HG03175 (cell line): ENCODE measurements at regions not wholly inside any gene's neighbourhood (a gene's known extent, or its start where the extent isn't known, plus 50 kb on each side); places are given as distances from the start of the nearest gene placed in this dataset.
"Not testable (repeated sequence)": the region's sequence is repeated elsewhere in the genome, so short reads cannot be mapped to it uniquely, and the experiment has no call there.

Source experiments
- ATAC-seq: cut with Tn5 transposase; IDR thresholded peaks from one replicate; pipeline ENCODE4 v1.9.1; 2021; ENCODE audit warnings: mild to moderate bottlenecking, moderate library complexity; ENCODE audit not compliant: unreplicated experiment

GRCh38 chr5:162603443-162604070 is 536.0 kb downstream of the GABRG2 start:
- ATAC-seq, result no peak

DNA sequence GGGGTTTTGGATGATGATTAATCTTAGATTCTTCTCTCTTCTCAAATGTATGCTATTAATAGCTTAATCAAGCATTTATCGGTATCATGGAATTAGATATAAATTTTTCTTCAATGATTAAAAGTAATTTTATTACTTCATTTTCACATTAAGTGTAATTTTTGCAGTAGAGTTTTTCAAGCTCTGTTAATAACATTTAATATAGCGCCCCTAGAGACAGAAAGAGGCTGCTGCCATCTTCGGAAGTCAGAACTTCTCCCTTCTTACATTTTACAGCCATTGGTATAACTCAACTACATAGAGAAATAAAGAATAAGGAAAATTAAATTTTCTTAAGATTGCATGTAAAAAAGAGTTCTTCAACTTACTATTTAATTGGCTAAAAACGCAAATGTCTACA is 540.3 kb downstream of the GABRG2 start:
- no peak for ATAC-seq

GRCh38 chr5:162621726-162622263 is 554.2 kb downstream of the GABRG2 start:
- ATAC-seq, result not testable (repeated sequence)

DNA sequence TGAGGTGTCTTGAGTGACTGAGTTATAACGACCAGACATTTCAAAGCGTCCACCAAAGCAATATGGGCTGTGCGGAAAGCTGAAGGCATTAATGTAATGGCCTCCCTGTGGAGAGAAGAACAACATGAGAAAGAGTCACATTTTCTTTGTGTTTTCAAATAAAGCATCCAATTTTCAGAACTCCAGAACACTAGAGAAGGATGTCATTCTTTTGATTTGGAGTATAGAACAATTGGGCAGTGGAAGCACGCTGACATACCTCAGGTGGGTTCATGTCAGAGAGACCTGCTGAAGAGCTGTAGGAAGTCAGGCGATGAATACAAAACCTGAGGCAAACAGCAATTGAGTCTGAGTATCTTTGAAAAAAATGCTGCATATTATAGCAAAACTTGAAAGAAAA is 556.5 kb downstream of the GABRG2 start:
- no peak for ATAC-seq

DNA sequence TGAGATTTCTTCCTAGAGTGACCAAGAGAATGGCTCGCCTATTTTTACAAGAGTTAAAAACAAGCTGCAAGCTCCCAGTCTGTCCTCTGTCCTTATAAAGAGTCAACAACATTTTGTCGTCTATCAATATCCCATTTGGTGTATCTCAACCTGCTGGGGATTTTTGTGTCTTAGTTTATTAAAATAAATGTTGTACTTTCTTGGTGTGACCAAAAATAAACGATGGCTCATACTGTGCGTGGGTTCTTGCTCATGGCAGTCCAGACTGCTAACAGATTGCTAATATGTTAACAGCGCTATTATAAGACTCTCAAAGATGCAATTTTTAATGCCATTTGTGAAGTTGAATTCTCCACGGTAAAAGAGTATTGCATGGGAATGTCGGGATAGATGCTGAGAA is 569.9 kb downstream of the GABRG2 start:
- no peak for ATAC-seq

DNA sequence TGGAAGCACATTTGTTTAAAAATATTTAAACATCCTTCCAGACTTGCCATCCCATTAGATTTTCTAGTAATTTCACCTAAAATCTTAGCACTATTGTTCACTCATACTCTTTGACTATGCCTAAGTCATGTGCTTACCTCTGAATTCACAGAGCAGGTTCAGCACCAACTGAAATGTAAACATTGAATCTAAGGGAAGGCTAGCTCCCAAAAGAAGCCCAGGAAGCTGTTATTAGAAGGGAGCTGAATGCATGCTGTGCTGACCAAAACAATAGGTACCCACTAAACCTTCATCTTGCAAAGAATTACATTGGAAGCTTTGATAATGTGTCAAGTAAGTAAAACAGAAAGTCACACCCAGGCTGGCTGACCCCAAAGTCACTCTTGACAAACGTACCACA is 571.3 kb downstream of the GABRG2 start:
- ATAC-seq, result no peak

GRCh38 chr5:162641142-162641813 is 573.7 kb downstream of the GABRG2 start:
- no peak for ATAC-seq

DNA sequence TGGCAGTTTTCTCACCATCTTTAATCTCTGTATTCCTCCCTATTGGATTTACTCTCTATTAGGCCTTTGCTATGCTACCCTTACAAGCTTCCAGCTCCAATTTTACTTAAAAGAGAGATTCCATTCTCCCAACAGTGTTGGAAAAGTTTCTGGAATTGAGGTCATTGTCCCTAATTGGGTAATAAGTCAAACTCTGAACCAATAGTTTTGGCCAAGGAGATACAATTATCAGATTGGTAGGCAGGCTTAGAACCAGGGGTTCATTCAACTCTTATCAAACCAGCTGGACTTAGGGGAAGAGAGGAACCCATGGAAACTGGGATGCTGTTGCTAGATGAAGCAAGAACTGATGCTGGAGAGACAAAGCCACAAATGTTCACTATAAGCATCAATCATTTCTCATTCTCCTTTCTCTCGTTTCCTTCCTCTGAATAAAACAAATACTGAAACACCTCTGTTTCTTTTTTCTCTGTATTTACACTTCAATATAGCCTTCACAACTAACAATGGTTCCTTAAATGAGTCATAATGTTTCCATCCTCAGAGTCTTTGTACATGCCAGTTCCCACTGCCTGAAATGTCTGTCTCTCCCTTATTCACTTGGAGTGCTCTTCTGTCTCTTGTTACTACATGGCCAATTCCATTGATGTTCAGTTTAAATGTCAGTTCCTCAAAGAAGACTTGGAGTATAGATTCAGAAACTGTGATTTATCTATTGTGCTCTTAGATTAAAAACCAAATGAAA is 587.3 kb downstream of the GABRG2 start:
- no peak for ATAC-seq

DNA sequence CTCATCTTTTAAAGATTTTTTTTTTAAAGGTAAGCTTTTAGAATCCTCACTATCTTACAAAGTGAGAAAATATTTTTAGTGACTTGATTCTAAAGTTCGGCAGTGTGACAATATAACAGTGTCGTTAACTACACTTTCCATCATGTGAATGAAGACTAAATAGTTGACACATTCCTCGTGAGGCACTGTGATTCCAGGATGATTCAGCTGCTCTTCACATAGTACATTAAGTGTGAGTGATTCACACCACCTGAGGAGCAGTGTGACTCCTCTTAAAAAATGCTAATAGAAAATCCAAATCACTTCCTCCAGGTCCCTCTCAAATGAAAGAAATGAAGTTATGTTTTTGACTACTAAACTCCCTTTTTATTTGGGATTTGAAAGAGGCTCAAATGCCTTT is 589.5 kb downstream of the GABRG2 start:
- ATAC-seq, result no peak

DNA sequence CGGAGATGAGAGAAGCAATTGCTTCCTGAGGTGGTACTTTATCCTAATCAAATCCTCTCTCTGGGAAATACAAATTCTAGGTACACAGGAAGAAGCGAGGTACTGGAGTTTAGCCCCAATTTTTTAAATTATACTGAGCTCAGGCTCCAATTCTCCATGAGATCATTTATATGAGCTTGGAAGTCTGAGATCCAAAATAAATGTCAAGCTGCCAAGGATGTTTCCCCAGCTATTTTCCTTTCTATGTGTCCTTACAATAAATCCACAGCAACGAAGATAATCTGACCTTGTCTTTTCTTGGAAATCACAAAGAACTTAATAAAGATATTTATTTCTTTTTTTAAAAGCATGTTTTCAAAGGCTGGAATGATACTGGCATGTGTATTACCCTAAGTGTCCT is 597.3 kb downstream of the GABRG2 start:
- ATAC-seq, result no peak

GRCh38 chr5:162668926-162669325 is 601.4 kb downstream of the GABRG2 start:
- no peak for ATAC-seq

GRCh38 chr5:162672061-162672460 is 604.5 kb downstream of the GABRG2 start:
- ATAC-seq, result no peak

GRCh38 chr5:162683284-162683683 is 615.7 kb downstream of the GABRG2 start:
- no peak for ATAC-seq

DNA sequence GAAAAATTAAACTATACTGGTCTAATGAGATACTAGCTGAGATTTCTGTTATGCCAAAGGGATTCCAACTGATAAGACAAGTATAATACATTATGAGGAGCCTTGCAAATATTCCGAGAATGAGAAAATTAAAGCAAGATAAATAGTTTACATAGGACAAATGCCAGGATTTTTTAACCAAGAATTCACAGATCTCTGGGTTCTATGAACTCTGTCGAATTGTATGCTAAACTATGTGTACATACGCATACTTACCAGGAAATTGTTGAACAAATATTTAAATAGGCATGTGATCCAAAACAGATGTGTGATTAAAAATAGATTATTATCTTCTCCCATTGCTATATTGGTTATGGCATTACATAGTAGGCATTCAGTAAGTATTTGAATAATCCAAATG is 616.6 kb downstream of the GABRG2 start:
- no peak for ATAC-seq

GRCh38 chr5:162685302-162685701 is 617.7 kb downstream of the GABRG2 start:
- no peak for ATAC-seq

- ATAC-seq, result not testable (repeated sequence)
Observed at GRCh38 chr5:162696272-162696671, 628.7 kb downstream of the GABRG2 start.

GRCh38 chr5:162699361-162699760 is 631.8 kb downstream of the GABRG2 start:
- ATAC-seq, result no peak

GRCh38 chr5:162703914-162704313 is 636.3 kb downstream of the GABRG2 start:
- no peak for ATAC-seq

- ATAC-seq, result no peak
Observed at GRCh38 chr5:162711244-162711643, 643.7 kb downstream of the GABRG2 start.

GRCh38 chr5:162719720-162720119 is 652.1 kb downstream of the GABRG2 start:
- ATAC-seq, result no peak

GRCh38 chr5:162721125-162721524 is 653.6 kb downstream of the GABRG2 start:
- ATAC-seq, result no peak

DNA sequence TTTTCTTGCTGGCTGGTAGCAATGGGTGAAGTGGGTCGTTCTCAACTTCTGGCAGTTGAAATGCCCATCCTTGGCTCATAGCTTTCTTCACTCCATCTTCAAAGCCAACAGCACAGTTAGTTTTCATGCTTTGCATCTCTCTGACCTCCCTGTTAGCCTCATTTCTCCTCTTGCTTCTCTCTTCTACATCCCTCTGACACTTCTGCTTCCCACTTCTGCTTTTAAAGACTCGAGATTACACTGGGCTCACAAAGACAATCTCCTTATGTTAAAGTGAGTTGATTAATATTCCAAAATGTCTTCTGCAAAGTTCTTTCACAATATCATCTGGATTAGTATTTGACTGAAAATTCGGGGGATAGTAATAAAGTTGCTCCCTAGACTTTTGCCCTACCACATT is 684.8 kb upstream of the CCNG1 start:
- ATAC-seq, result no peak
